ENCODE measurements at regions not wholly inside any gene's neighbourhood (a gene's known extent, or its start where the extent isn't known, plus 50 kb on each side); places are given as distances from the start of the nearest gene placed in this dataset.

DNA sequence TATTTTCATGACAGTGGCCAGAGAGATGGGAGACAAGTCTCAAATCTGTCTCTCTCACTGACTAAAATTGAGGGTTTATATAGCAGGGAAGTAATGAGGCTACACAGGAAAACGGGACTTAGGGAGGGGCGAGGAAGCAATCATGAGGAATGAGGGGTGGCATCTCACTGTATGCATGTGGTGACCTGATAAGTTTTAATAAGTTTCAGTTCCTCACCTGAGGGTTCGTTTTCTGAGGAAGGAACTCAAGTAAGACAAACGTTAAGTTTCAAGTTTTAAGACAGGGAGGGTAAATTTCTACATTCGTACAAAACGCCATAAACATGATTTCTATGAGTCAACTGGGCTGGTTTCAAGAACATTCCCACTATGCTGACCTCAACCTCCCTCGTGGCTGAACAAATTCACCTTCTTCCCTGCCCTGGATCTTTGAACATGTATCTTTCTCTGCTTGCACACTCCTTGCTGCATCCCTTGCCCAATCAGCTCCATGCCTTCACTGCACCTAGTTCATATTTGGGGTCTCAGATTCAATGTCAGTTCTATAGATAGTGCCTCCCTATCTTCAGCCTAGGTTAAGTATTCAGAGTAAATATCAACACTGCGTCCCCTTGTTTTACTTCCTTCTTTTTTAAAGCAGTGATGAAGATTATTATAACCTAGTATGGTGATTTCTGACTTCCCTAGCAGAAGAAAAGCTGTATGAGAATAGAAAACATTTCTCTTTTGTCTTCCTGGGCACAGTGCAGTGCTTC, 53.3 kb upstream of the CNTNAP5 start:
- DNase-seq (ENCODE audit: low spot score): no peak
- ChIA-PET CTCF (no interaction called here), POLR2A (ENCODE audit: low non-redundant PET) (no interaction called here)
- no peak overlapping the region for H3K27ac ChIP-seq
- TF ChIP-seq, protein P1, sequence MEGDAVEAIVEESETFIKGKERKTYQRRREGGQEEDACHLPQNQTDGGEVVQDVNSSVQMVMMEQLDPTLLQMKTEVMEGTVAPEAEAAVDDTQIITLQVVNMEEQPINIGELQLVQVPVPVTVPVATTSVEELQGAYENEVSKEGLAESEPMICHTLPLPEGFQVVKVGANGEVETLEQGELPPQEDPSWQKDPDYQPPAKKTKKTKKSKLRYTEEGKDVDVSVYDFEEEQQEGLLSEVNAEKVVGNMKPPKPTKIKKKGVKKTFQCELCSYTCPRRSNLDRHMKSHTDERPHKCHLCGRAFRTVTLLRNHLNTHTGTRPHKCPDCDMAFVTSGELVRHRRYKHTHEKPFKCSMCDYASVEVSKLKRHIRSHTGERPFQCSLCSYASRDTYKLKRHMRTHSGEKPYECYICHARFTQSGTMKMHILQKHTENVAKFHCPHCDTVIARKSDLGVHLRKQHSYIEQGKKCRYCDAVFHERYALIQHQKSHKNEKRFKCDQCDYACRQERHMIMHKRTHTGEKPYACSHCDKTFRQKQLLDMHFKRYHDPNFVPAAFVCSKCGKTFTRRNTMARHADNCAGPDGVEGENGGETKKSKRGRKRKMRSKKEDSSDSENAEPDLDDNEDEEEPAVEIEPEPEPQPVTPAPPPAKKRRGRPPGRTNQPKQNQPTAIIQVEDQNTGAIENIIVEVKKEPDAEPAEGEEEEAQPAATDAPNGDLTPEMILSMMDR (conservative IDR thresholded peaks at IDR 0.05; ENCODE audit: low read depth): no peak
